Neural cell (in vitro differentiated cells): ENCODE measurements at regions not wholly inside any gene's neighbourhood (a gene's known extent, or its start where the extent isn't known, plus 50 kb on each side); places are given as distances from the start of the nearest gene placed in this dataset.

ENCODE experiments used
- H2AFZ ChIP-seq: fragments of 200-600, 300-800 bp; sonication (generic), shearing (Covaris generic); 2 replicates; pipeline ENCODE4 v1.6.0; 2014; ENCODE audit warnings: low read depth, mild to moderate bottlenecking, antibody characterized with exemption, low read length, moderate library complexity
- H3F3A ChIP-seq: fragments of 200-600 bp; shearing (Covaris generic); 2 replicates; pipeline ENCODE4 v1.6.1; 2016; ENCODE audit warnings: mild to moderate bottlenecking, moderate library complexity, mixed read lengths, antibody characterized with exemption, low read length; ENCODE audit not compliant: insufficient read depth, poor library complexity, severe bottlenecking
- H3K27ac ChIP-seq: fragments of 200-600, 300-800 bp; sonication (generic), shearing (Covaris generic); 2 replicates; pipeline ENCODE4 v1.5.1; 2014; ENCODE audit warnings: mild to moderate bottlenecking, low read length, moderate library complexity
- H3K27me3 ChIP-seq: fragments of 300-800, 200-600 bp; sonication (generic), shearing (Covaris generic); 2 replicates; pipeline ENCODE4 v1.6.0; 2014; ENCODE audit warnings: mild to moderate bottlenecking, low read depth, low read length, moderate library complexity; ENCODE audit not compliant: insufficient read depth
- H3K36me3 ChIP-seq: fragments of 300-800, 200-600 bp; sonication (generic), shearing (Covaris generic); 2 replicates; pipeline ENCODE4 v1.5.1; 2014; ENCODE audit warnings: mild to moderate bottlenecking, antibody characterized with exemption, low read length, moderate library complexity; ENCODE audit not compliant: insufficient read depth
- H3K4me2 ChIP-seq: fragments of 300-800, 200-600 bp; sonication (generic), shearing (Covaris generic); 2 replicates; pipeline ENCODE4 v1.6.0; 2014; ENCODE audit warnings: mild to moderate bottlenecking, low read length
- H3K4me3 ChIP-seq: fragments of 300-800, 200-600 bp; sonication (generic), shearing (Covaris generic); 2 replicates; pipeline ENCODE4 v1.5.1; 2014; ENCODE audit warnings: mild to moderate bottlenecking, low read length, moderate library complexity
- H3K79me2 ChIP-seq: fragments of 200-600 bp; shearing (Covaris generic); replicated peaks from 2 replicates; pipeline ENCODE4 v1.6.0; 2014; ENCODE audit warnings: mild to moderate bottlenecking, low read length, moderate library complexity; ENCODE audit not compliant: insufficient read depth
- H3K9ac ChIP-seq: fragments of 300-800, 200-600 bp; sonication (generic), shearing (Covaris generic); 2 replicates; pipeline ENCODE4 v1.6.1; 2016; ENCODE audit warnings: mild to moderate bottlenecking, low read length, mixed read lengths
- H3K9me2 ChIP-seq: fragments of 200-600 bp; shearing (Covaris generic); 2 replicates; pipeline ENCODE4 v1.6.1; 2016; ENCODE audit warnings: mild to moderate bottlenecking, low read length, mixed read lengths; ENCODE audit not compliant: insufficient read depth
- H3K9me3 ChIP-seq: fragments of 200-600, 300-800 bp; sonication (generic), shearing (Covaris generic); 2 replicates; pipeline ENCODE4 v1.6.1; 2016; ENCODE audit warnings: mild to moderate bottlenecking, mixed run types, low read length, moderate library complexity, mixed read lengths
- H4K20me1 ChIP-seq: fragments of 200-600 bp; shearing (Covaris generic); 2 replicates; pipeline ENCODE4 v1.6.1; 2016; ENCODE audit warnings: mild to moderate bottlenecking, mixed run types; ENCODE audit not compliant: insufficient read depth
- EP300 ChIP-seq: fragments of 450-650 bp; conservative IDR thresholded peaks from 2 replicates; pipeline ENCODE4 v1.6.1; 2014; ENCODE audit warnings: antibody characterized with exemption, mild to moderate bottlenecking, moderate library complexity; ENCODE audit not compliant: poor library complexity, severe bottlenecking
- EZH2 ChIP-seq: fragments of 200-600, 300-800 bp; shearing (Covaris generic), sonication (generic); IDR thresholded peaks from 2 replicates; pipeline ENCODE4 v1.6.1; 2014; ENCODE audit warnings: antibody characterized with exemption, low read length, borderline replicate concordance, mild to moderate bottlenecking; ENCODE audit not compliant: insufficient read depth, poor library complexity, severe bottlenecking
- MXI1 ChIP-seq: fragments of 450-650 bp; conservative IDR thresholded peaks from 2 replicates; pipeline ENCODE4 v1.6.1; 2014; ENCODE audit warnings: antibody characterized with exemption, mild to moderate bottlenecking; ENCODE audit not compliant: poor library complexity, severe bottlenecking
- POLR2AphosphoS5 ChIP-seq: IDR thresholded peaks from 2 replicates; pipeline ENCODE4 v1.6.1; 2012
- RAD21 ChIP-seq: fragments of 450-650 bp; conservative IDR thresholded peaks from 2 replicates; pipeline ENCODE4 v1.6.1; 2014; ENCODE audit warnings: antibody characterized with exemption, mild to moderate bottlenecking, moderate library complexity
- SMC3 ChIP-seq: fragments of 450-650 bp; conservative IDR thresholded peaks from 2 replicates; pipeline ENCODE4 v1.6.1; 2014; ENCODE audit warnings: antibody characterized with exemption, mild to moderate bottlenecking, moderate library complexity; ENCODE audit not compliant: poor library complexity
- TAF1 ChIP-seq: IDR thresholded peaks from 2 replicates; pipeline ENCODE4 v1.6.1; 2012; ENCODE audit warnings: low read depth
- TF ChIP-seq, protein P1 (sequence below): fragments of 450-650 bp; IDR thresholded peaks from 2 replicates; pipeline ENCODE4 v1.5.1; 2014; ENCODE audit warnings: antibody characterized with exemption, mild to moderate bottlenecking, moderate library complexity; ENCODE audit not compliant: poor library complexity, severe bottlenecking
- TF ChIP-seq, protein P2 (sequence below): IDR thresholded peaks from 2 replicates; pipeline ENCODE4 v1.6.1; 2012; ENCODE audit warnings: borderline replicate concordance

DNA sequence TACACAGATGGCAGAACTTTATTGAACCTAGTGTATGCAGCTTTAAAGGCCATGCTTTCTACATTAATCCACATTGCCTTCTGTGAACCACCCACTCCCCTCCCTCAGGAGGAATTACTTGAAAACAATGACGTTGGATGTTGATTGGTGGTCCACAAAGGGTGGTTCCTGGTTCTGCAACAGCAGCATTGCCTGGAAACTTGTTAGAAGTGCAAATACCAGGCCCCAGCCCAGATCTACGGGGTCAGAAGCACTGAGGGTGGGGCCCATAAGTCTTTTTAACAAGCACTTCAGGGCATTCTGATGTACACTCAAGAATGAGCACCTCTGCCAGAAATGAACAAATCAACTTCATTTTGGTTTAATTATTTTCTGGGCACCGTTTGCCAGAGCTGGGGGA lies 91.0 kb downstream of the ISX start:
- Histone ChIP-seq H3K9me3 (no peaks in the 10 kb centered on the region), H3K27ac (no peak overlapping the region), H3K9ac (no peak overlapping the region), H3K36me3 (no peaks in the 10 kb centered on the region), H4K20me1 (no peaks in the 10 kb centered on the region), H3K9me2 (no peaks in the 10 kb centered on the region), H3K27me3 (no peaks in the 10 kb centered on the region), H3F3A (no peaks in the 10 kb centered on the region), H2AFZ (no peak overlapping the region), H3K4me3 (no peak overlapping the region), H3K4me2 (no peak overlapping the region), H3K79me2 (no peaks in the 10 kb centered on the region)
- TF ChIP-seq EP300 (no peak), SMC3 (no peak), RAD21 (no peak)

DNA sequence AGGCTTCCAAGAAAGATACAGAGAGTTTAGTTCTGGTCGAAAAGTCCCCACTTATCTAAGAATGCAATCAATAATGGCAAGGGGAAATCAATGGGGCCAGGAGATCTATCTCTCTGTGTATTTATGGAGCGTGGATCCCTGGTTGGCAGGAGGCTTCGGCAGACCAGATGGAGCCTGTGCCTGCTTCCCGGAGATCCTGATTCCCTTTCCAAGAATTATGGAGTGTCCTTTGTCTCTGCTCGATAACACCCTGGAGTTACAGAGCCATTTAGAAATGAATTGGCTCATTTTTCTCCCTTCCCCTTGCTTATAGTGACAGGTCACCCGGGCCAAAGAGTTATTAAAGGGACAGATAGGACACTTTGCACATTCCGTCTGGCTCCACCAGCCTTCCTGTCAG lies 92.4 kb downstream of the ISX start:
- Histone ChIP-seq H3K4me3 (no peak overlapping the region), H3K4me2 (no peak overlapping the region), H3K9ac (no peak overlapping the region), H3K27me3 (no peaks in the 10 kb centered on the region), H2AFZ (no peak overlapping the region), H3K9me2 (no peaks in the 10 kb centered on the region), H4K20me1 (no peaks in the 10 kb centered on the region), H3K79me2 (no peaks in the 10 kb centered on the region), H3K27ac (no peak overlapping the region), H3K36me3 (no peaks in the 10 kb centered on the region), H3K9me3 (no peaks in the 10 kb centered on the region), H3F3A (no peaks in the 10 kb centered on the region)
- TF ChIP-seq POLR2AphosphoS5 (no peak), EP300 (no peak), EZH2 (no peak), MXI1 (no peak), TAF1 (no peak), RAD21 (no peak), SMC3 (no peak)
- TF ChIP-seq, protein P1, sequence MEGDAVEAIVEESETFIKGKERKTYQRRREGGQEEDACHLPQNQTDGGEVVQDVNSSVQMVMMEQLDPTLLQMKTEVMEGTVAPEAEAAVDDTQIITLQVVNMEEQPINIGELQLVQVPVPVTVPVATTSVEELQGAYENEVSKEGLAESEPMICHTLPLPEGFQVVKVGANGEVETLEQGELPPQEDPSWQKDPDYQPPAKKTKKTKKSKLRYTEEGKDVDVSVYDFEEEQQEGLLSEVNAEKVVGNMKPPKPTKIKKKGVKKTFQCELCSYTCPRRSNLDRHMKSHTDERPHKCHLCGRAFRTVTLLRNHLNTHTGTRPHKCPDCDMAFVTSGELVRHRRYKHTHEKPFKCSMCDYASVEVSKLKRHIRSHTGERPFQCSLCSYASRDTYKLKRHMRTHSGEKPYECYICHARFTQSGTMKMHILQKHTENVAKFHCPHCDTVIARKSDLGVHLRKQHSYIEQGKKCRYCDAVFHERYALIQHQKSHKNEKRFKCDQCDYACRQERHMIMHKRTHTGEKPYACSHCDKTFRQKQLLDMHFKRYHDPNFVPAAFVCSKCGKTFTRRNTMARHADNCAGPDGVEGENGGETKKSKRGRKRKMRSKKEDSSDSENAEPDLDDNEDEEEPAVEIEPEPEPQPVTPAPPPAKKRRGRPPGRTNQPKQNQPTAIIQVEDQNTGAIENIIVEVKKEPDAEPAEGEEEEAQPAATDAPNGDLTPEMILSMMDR = no peak
- TF ChIP-seq, protein P2, sequence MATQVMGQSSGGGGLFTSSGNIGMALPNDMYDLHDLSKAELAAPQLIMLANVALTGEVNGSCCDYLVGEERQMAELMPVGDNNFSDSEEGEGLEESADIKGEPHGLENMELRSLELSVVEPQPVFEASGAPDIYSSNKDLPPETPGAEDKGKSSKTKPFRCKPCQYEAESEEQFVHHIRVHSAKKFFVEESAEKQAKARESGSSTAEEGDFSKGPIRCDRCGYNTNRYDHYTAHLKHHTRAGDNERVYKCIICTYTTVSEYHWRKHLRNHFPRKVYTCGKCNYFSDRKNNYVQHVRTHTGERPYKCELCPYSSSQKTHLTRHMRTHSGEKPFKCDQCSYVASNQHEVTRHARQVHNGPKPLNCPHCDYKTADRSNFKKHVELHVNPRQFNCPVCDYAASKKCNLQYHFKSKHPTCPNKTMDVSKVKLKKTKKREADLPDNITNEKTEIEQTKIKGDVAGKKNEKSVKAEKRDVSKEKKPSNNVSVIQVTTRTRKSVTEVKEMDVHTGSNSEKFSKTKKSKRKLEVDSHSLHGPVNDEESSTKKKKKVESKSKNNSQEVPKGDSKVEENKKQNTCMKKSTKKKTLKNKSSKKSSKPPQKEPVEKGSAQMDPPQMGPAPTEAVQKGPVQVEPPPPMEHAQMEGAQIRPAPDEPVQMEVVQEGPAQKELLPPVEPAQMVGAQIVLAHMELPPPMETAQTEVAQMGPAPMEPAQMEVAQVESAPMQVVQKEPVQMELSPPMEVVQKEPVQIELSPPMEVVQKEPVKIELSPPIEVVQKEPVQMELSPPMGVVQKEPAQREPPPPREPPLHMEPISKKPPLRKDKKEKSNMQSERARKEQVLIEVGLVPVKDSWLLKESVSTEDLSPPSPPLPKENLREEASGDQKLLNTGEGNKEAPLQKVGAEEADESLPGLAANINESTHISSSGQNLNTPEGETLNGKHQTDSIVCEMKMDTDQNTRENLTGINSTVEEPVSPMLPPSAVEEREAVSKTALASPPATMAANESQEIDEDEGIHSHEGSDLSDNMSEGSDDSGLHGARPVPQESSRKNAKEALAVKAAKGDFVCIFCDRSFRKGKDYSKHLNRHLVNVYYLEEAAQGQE = no peak

DNA sequence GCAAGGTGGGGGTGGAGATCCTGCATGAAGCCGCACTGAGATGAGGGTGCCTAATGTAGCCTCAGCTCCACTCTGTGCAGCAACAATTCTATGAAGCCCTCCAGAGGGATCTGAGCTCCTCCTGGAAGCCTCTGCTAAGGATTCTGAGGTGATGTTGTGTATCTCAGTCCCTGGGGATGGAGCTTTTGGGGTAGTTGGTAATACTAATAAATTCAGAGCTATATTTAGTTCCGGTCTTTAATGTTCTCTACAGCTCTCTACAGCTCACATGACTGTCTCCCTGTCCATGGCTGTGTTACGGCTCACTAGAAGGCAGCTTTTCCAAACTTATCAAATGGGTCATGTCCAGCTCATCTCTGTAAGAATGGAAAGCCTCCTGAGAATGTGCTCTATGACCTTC lies 93.4 kb downstream of the ISX start:
- Histone ChIP-seq H3K4me2 (no peak overlapping the region), H2AFZ (no peak overlapping the region), H3F3A (no peaks in the 10 kb centered on the region), H4K20me1 (no peaks in the 10 kb centered on the region), H3K4me3 (no peak overlapping the region), H3K9me3 (no peaks in the 10 kb centered on the region), H3K9ac (no peak overlapping the region), H3K36me3 (no peaks in the 10 kb centered on the region), H3K27me3 (no peaks in the 10 kb centered on the region), H3K9me2 (no peaks in the 10 kb centered on the region), H3K79me2 (no peaks in the 10 kb centered on the region), H3K27ac (no peak overlapping the region)
- TF ChIP-seq, protein P2 = no peak
- TF ChIP-seq, protein P1 = no peak
- TF ChIP-seq EZH2 = no peak
- no peak for TF ChIP-seq MXI1
- TF ChIP-seq RAD21 = no peak
- TF ChIP-seq SMC3 = no peak
- TF ChIP-seq TAF1 = no peak
- TF ChIP-seq POLR2AphosphoS5 = no peak
